ENCODE measurements at regions not wholly inside any gene's neighbourhood (a gene's known extent, or its start where the extent isn't known, plus 50 kb on each side); places are given as distances from the start of the nearest gene placed in this dataset.

DNA sequence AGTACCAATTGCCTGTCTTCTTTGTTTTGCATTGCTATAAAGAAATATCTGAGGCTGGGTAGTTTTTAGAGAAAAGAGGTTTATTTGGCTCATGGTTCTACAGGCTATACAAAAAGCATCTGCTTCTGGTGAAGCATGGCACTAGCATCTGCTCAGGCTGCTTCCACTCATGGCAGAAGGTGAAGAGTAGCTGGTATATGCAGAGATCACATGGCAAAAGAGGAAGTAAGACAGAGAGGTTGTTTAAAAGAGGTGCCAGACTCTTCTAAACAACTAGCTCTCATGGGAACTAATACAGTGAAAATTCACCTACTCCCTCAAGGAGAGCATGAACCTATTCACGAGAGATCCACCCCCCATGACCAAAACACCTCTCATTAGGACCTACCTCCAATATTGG, 56.7 kb upstream of the GUCA2B start:
- DNase-seq (ENCODE audit: low read depth in 2 of 2) = no peak

DNA sequence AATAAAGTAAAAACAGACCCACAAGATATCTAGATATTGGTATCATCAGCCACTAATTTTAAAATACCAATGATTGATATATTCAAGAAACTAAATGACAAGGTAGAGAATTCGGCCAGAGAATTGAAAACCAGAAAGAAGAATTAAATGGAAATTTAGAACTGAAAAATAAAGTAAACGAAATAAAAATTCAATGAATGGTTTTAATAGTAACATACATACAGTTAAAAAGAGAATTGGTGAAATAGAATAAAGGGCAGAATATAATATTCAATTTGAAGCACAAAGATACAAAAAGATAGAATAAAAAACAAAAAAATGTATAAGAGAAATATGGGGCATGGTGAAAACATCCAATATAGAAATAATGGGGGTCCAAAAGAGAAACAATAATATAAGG, 64.0 kb upstream of the GUCA2B start:
- no peak for DNase-seq (ENCODE audit: low read depth in 2 of 2)

DNA sequence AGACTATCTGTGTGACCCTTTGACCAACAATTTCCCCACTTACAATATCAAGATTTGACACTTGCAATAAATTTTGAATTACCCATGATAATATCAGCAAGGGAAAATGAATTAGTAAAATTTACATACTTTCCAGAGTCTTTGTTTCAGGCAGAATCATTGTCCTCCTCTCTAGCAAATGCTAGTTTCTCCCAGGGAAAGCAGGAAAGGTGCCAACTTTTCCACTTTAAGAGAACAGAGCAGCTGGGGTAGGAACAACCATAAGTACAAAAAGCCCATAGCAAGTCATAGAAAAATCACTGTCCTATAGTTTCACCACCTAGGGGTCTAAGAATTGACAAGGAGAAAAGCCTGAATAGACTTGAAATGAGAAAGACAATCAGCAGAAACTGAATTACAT, 67.1 kb upstream of the GUCA2B start:
- no peak for DNase-seq (ENCODE audit: low read depth in 2 of 2)

DNA sequence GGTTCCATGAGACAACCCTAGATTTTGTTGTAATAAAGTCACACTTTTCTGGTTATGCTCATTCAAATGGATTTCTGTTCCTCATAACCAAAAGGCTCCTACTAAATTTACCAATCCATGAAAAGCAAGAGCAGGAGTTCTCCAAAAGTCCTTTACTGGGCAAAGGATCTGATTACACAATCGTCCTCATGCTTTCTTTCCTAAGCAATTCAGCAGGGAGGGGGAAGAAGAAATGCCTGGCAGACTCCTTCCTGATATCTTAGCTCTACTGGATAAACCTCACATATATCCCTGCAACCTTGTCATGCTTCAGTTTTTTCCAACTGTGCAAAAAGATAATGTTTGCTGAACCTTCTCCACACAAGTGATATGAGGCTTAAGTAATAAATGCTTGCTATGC, 67.6 kb upstream of the GUCA2B start:
- no peak for DNase-seq (ENCODE audit: low read depth in 2 of 2)

DNA sequence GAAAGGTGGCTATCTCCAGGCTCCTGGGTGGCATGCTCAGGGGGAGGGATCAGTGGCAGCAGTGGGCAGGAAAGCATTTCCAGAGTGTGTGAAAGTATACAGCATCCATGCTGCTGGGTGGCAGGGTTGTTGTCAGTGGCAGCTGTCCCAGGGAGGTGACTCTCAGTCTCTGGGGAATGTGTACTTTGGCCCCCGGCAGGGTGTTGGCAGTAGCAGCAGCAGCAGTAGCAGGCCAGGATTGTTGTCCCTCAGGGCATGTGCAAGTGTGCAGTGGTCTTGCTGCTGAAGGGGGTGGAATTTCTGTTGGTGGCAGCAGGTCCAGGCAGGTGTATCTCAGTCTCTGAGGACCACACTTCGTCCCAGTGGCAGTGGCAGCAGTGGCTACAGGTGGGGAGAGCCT, 71.7 kb upstream of the GUCA2B start:
- no peak for DNase-seq (ENCODE audit: low read depth in 2 of 2)

DNA sequence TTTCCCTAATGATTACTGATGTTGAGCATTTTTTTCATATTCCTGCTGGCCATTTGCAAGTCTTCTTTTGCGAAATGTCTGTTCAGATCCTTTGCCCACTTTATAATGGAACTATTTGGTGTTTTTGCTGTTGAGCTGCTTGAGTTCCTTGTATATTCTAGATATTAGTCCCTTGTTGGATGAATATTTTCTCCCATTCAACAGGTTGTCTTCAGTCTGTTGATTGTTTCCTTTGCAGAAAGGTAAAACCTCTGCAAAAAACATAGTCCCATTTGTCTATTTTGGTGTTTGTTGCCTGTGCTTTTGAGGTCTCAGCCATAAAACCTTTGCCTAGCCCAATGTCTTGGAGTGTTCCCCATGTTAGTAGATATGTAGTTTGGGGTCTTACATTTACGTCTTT, 78.0 kb upstream of the GUCA2B start:
- DNase-seq (ENCODE audit: low read depth in 2 of 2) = no peak

DNA sequence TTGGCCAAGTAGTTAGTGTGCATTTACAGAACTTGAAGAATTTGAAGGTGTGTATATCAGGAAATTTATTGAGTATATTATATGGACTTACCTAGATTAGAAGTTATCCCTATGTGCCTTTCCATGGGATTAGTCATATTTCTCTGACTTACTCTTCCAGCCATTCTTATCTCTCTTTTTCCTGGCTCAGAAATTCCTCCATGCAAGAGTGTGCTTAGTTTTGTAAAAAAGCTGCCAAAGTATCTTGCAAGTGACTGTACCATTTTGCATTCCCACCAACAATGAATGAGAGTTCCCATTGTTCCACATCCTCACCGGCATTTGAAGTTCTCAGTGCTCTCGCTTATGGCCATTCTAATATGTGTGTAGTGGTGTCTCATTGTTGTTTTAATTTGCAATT, 82.2 kb upstream of the GUCA2B start:
- DNase-seq (ENCODE audit: low read depth in 2 of 2) = no peak

DNA sequence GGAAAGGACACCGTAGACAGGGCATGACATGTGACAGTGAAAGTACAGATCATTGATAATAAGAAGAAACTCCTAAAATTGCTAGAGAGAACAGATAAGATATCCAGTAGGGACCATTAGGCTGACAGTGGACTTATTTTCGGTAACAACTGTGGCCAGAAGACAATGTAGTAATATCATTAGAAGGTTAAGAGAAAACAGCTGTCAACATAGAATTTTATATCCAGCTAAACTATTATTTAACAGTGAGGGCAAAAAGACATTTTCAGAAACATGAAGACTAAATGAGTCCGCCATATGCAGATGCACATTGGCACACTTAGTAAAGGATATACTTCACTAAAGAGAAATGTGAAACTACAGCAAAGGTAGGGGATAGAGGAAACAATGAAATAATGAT, 95.4 kb upstream of the GUCA2B start:
- no peak for DNase-seq (ENCODE audit: low read depth in 2 of 2)

DNA sequence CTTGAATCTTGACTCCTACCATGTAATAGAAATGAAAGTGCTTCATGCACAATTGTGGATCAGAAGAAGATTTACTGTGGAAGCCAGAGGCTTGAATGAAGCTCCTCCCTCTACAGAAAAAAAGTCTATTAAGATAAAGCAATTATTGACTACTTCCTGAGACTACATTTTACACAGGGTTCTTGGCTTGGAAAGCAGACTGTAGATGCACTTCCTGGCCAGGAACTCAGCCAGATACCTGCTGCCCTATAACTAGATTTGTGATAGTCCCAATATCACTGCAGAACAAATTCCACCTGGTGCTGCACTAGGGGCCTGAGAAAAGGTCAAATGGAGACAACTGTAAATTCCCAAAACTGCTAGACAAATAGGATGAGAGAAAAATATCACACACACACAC, 96.8 kb upstream of the GUCA2B start:
- no peak for DNase-seq (ENCODE audit: low read depth in 2 of 2)

DNA sequence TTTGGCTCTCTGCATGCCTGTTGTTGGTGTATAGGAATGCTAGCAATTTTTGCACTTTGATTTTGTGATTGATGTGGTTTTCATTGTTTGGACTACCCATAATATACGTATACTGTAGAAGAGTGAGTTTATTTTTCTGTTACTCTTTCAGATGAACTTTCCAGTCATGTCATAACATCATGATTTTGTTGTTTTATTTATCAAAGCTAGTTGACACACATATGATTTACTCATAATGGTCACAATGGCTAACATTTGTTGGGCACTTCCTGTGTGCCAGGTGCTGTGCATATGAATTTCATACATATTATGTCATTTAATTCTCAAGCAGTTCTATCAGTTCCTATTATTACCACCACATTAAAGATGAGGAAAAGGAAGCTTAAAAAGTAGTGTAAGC, 98.1 kb upstream of the GUCA2B start:
- DNase-seq (ENCODE audit: low read depth in 2 of 2) = no peak

DNA sequence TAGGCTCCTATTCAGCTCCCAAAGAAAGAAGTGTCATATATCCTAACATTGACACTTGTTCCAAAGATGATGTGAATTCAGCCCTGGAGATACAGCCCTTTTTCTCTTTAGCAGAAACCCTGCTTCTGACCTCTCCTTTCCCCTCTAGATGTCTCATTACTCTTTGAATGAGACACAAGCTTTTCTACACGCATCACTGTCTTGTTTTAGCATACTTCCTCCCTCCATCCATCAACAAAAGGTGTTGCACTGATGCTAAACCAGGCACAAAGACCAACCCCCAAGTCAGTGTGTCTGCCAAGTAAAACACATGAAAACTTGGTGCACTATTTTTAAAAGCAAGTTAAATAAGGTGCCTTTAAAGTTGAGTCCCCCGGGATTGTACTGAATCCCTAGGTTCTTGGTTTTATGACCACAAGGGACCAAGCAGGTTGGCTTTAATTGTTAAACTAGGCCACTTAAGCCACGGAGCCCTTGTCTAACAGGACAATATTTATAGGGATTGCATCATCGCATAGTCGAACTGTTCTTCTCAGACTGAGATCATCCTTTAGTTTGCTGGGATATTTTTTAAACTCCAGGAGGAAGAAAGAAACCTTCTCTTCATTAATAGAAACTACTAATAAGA, 101.0 kb upstream of the GUCA2B start:
- DNase-seq (ENCODE audit: low read depth in 2 of 2) = no peak

DNA sequence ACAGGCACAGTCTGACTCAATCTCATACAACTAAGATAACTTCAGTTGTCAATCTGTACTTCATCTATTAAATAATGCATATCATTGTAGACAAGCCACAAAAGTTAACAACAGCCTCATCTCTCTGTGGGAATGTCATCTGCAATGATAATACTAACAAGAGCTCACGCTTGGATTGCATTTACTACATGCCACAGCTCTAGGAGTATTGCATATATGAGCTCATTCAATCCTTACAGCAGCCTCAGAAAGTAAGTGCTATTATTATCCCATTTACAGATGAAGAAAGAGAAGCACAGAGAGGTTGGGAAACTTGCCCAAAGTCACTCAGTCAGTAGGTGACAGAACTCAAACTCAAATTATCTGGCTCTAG, 105.7 kb upstream of the GUCA2B start:
- DNase-seq (ENCODE audit: low read depth in 2 of 2) = no peak

DNA sequence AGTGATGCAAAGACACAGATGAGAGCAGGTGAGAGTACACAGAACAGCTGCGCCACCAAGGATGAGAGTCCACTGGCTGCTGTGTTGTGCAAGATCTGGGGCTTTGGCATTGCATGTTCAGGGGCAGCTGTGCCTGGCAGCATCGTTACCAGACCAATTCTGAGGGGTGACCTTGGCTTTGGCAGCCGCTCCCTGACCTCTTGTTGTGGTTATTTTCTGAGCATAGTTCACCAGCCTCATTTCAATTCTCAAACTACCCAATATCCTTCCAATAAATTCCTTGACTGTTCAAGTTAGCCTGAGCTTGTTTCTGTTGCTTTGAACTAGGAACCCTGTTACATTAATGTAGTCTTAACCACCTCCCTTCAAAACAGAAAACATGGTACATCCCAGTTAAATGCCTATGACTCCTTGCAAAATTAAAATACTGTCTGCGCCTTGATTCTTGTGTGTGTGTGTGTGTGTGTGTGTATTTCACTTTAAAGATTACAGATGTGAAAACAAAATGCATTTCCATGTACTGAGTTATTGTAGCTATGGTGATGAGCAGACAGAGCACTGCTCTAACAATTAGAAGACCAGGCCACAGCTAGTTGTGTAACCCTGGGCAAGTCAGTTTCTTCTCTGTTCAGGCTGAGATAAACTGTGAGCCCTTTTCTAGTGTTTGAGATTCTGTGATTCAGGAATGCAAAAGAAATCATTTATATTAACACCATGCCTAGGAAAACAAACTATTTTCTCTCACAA, 106.3 kb upstream of the GUCA2B start:
- DNase-seq (ENCODE audit: low read depth in 2 of 2) = no peak

DNA sequence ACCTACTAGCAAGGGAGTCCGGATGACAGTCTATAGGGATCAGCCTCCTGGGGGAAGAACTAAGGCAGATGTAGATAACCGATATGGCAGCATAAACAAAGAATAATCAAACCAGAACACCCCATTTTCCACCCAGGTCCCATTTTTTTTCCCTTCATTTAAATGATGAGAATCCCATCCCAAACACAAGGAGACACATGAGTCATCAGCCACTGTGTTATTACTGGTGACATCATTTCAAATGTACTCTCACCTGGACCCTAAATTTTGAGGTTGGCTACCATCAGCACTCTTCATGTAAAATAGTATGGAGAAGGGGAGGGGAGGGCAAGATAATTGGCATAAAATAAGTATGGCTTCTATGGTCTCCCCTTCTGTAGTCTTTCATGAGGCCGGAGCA, 108.9 kb upstream of the GUCA2B start:
- DNase-seq (ENCODE audit: low read depth in 2 of 2) = no peak

DNA sequence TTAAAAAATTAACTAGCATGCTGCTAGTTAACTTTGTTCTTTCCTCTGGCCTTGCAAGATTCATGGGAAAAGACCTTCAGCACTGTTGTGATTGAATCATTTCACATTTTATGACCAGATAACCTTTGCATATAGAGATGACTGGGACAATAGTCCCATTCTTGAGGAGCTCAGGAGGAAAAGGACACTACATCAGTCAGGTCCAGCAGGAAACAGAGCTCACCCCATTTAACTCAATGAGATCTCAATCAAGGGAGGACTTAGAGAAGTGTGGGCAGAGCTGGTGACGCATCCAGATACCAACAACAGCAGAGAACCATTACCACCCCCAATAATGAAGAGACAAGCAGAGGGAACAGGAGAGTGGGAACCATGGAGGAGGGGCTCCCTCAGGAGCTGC, 109.4 kb upstream of the GUCA2B start:
- DNase-seq (ENCODE audit: low read depth in 2 of 2) = no peak

DNA sequence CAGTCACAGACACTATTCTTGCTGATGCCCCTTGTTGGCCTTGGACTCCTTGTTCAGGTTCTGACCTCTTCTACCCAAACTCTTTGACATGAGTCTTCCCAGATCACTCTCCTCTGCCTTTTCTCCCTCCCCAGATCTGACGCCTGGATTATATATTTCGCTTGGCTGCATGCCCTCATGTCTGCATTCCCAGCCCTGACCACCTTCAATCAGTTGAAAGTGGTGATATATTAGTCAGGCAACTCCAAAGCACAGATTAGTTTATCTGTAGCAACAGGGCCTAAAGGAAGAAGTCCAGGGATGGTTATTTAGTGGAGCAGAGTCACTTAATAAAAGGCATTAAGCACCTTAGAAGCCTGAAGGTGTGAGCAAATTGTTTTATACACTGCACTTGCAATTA, 110.0 kb upstream of the GUCA2B start:
- DNase-seq (ENCODE audit: low read depth in 2 of 2) = no peak

DNA sequence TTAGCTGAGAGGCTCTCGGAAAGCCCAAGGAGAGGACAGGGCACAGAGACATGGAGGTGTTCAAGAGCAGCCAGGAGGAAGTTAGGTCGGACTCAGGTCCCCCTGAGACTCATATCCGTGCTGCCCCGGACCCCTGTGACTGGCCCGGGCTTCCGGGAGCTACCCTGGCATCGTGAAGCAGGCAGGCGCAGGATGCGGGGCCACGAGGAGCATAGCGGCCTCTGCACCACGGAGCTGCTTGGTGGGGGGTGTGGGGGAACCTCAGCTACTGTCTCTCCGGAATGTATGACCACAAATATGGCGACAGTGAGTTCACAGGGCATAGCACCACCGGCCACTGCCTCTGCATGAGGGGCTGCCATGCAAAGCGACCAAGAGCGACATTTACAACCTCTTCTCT, 112.2 kb upstream of the GUCA2B start:
- DNase-seq (ENCODE audit: low read depth in 2 of 2) = no peak

DNA sequence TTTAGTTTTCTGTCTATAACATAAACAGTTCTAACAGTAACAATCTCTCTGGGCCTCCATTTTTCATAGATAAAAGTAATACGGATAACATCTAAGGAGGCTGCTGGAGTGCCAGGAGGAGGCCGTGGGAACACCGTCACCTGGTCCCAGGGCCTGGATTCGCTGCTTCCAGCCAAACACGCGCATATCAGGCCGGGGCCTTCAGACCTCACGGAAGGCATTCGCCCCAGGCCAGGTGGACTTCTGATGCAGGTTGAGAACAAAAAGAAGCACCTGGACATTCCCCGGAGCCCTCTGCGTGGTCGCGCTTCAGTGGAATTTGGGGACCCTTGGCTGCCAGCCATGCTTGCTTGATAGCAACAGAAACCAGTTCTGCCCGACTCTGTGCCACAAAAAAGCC, 113.1 kb upstream of the GUCA2B start:
- DNase-seq (ENCODE audit: low read depth in 2 of 2) = no peak

DNA sequence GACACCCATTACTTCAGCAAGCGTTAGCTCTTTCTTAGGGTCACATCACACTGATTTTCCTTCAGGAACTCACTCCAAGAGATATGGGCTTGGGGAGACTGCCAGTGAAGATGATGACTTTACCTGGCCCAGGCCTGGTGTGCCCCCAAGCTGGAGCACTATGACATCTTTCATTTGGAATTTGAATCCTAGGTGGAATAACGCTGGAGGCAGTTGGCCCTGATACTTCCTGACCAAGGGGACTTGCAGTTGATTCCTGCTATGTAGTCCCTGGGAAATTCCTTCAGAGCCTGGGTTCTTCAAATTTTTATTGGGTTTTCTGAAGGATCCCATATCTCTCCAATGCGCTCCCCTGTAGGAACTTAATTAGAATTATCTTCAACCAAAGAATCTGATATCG, 114.9 kb upstream of the GUCA2B start:
- DNase-seq (ENCODE audit: low read depth in 2 of 2) = no peak

DNA sequence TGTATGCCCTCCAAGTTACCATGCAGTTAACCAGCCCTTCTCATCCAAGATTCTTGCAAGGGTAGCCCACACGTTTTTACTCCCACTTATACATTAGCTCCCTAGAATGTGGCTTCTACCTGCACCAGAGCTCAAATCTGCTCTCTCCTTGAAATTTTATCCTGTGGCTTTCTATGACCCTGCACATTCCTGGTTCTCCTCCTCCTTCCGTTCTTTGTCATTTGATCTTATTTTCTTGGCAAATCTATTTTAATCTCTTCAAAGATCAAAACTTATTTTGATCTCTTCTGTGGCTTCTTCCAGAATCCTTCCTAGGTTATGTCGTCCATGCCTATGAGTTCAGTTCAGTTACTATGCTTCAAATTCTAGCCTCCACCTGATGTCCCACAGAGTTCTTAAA, 115.6 kb upstream of the GUCA2B start:
- no peak for DNase-seq (ENCODE audit: low read depth in 2 of 2)

DNA sequence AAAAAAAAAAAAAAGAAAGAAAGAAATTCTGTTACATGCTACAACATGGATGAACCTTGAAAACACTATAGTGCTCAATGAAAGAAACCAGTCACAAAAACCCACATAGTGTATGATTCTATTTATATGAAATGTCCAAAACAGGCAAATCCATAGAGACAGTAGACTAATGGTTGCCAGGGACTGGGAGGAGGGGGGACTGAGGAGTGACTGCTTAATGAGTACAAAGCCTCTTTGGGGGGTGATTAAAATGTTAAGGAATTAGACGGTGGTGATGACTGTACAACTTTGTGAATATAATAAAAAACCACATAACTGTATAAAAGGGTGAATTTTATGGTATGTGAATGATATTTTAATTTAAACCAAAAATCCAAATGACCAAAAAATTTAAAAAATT, 116.0 kb upstream of the GUCA2B start:
- DNase-seq (ENCODE audit: low read depth in 2 of 2) = no peak

DNA sequence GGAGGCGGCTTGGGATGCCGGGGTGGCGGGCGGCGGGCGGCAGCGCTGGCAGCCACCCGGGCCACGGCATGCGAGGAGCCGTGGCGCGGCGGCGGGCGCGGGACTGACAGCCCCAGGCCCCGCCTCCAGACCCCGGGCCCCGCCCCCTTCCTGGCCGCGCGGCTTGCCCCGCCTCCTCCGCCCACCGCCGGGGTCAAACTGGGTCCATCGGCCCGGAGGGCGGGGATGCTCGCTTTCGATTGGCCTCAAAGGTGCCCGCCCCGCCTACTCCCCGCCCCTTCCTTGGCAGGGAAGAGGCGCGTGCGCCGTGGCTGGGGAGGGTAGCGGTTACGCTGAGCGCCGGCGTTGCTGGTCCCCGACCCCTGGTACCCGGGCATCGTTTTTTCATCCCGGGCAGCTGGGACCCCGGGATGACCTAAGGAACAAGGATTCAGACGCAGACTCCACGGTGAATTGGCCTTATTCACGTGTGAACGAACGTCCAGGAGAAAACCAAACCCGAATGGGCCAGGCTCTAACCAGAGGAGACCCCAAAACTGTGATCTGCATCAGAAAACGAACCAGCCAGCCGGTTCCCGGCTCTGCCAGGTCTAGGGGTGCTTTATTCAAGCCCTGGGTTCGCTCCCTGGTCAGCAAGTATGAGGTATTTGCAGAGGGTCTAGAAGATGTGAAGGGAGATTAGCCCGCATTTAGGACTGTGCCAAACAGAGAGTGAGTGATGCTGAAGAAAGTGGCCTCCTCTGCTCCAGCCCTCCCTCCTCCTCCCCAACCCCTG, 117.2 kb upstream of the GUCA2B start:
- DNase-seq (ENCODE audit: low read depth in 2 of 2) = peak; percentile 94 to 96

DNA sequence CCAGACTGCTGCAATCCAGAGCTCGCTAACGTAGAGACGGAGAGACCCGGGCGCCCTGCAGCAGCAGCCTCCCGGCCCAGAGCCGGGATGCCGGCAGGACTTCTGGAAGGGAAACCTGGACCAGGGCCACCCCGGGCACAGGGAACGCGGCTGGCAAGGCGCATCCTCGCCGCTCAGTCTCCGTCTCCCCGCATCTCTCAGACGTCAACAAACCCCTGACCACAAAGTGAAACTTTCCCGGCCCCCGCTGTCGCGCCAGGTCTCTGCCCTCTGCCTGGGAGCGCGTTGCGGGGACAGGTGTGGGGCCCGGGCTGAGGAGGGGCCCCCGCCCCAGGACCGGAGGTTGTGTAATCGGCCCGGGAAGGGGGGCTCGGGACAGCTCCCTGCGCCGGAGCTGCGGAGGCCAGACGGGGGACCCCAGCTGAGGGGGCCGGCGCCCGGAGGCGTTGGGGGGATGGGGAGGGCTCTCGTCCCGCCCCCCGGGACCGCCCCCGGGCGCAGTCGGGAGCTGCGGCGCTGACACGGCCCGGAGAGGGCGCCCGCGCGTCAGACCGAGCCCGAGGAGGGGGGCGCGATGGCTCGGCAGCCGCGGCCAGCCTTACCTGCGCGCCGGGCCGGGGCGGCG, 116.6 kb upstream of the HIVEP3 start:
- DNase-seq (ENCODE audit: low read depth in 2 of 2) = peak; percentile 67 to 76
